NCI-H1930 (cell line): ENCODE measurements at regions not wholly inside any gene's neighbourhood (a gene's known extent, or its start where the extent isn't known, plus 50 kb on each side); places are given as distances from the start of the nearest gene placed in this dataset.

Experiments
- DNase-seq, 2 experiments: peaks; one replicate each; lab custom pipeline; 2025; lab: John Stamatoyannopoulos, UW

GRCh38 chr10:130401860-130402765, 265.9 kb downstream of the GLRX3 start:
- no peak for DNase-seq

- DNase-seq = no peak
Observed at GRCh38 chr10:130403153-130404075, 267.2 kb downstream of the GLRX3 start.

GRCh38 chr10:130404476-130405055, 268.4 kb downstream of the GLRX3 start:
- DNase-seq = no peak

- no peak for DNase-seq
Observed at GRCh38 chr10:130407052-130407451, 270.9 kb downstream of the GLRX3 start.

DNA sequence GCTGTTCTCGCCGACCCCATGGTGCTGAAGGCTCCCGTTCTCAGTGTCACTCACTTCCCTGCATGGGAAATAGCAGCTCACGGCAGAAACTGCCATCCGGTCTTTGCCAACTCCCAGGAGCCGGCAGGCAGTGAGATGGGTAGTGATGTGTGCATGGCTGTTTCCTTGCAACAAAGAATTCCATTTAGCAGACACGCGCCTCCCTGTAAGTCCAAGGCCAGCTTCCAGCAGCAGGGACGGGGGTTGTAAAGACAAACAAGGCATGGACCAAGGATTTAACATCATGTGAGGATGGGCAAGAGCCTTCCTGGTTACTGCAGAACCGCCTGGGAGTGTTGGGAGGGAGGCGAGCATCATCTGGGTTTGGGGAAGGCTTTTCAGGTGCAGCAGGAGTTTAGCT, 273.1 kb downstream of the GLRX3 start:
- DNase-seq = no peak

DNA sequence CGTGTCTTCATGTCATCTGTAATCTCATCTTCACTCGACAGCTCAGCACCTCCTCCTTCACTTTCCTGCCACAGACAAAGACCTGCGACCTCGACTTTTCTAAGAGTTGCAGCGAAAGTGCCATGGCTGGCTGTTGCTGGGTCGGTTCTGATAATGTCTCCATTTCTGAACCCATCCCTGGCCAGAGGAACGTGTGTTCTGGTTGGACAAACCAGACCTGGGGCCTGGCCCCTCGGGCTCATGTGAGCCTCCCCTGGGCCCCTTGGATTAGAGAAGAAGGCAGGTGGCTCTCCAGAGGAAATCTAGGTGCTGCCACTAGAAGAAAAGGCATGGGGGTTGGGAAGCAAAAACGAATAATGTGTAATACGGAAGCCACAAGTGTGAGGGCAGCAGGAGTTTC, 273.7 kb downstream of the GLRX3 start:
- no peak for DNase-seq

- no peak for DNase-seq
Observed at GRCh38 chr10:130411496-130412085, 275.4 kb downstream of the GLRX3 start.

- DNase-seq = no peak
Observed at GRCh38 chr10:130412317-130412716, 276.1 kb downstream of the GLRX3 start.

GRCh38 chr10:130416334-130417150, 280.4 kb downstream of the GLRX3 start:
- no peak for DNase-seq

DNA sequence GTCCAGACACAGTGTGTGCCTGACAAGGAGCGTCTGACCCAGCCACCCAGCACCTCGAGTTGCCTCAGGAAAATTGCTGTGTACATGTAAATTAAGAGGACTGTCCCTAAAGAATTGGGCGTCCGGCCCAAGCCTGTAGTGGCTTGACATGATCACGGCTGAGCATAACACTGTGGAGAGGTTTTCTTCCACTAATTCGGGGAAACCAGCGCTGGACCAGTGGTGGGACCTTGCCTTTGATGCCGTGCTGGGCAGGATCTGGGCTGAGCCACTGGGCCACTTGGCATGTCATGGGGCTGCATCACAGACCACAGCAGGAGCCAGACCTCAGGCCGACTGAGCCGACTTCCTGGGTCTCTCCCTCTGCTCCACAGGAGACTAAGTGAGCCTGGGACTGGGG, 282.5 kb downstream of the GLRX3 start:
- no peak for DNase-seq

DNA sequence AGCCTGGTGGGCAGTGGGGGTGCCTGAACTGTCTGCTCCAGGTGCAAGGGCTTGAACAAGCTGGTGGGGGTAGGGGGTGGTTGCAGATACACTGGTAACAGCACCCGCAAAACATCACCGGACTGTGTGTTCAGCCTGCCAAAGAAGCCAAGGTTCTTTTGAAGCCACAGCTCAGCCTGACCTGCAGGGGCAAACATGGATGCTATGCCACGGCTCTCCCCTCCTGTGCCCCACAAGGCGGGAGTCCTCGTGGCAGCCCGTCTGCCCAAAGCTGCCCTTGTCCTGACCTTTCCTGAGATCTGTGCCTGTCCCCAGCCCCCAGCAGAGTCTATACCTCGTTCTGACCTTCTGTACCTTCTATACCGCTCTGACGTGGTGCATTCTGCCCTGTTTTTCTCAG, 285.7 kb downstream of the GLRX3 start:
- no peak for DNase-seq

DNA sequence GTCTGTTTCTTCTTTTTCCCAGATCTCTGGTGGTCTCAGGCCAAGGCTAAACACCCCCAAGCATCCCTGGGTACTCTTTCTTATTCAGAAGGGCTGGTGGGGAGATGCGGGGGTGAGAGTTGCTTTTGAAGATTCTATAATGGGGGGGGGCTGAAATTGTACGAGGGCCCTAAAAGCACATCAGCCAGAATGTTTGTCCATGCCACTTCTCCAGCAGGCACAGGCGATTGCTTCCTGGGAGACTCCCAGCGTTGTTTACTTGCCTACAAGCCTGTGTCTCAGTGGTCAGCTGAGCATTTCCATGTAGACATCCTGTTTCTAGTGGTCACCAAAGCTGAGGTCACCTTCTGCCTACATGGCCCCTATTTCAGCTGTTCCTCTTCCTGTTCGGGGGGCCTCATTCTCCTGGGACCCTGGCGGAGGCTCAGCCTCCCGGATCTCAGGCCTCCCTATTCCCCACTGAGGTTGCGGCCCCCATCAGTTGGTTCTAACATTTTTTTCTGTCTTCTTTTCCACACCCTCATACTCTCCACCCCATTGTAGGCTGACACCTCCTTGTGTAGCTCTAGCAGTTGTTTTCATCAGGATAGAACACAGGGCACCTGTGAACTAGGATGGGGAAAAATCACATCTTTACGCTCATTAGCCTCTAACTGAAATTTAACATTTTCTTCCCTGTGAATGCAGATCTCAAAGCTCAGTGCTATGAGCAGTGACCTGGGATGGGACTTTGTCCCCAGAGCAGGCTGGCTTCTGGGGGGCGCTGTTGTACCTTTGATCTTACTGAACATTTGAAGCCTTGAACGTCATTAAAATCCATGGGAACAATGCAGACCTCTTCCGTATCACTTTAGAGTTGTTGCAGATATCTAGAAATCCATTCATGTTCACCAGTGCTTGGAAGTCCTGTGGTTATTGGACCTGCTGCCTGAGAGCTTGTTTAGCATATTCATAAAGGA, 286.5 kb downstream of the GLRX3 start:
- no peak for DNase-seq

DNA sequence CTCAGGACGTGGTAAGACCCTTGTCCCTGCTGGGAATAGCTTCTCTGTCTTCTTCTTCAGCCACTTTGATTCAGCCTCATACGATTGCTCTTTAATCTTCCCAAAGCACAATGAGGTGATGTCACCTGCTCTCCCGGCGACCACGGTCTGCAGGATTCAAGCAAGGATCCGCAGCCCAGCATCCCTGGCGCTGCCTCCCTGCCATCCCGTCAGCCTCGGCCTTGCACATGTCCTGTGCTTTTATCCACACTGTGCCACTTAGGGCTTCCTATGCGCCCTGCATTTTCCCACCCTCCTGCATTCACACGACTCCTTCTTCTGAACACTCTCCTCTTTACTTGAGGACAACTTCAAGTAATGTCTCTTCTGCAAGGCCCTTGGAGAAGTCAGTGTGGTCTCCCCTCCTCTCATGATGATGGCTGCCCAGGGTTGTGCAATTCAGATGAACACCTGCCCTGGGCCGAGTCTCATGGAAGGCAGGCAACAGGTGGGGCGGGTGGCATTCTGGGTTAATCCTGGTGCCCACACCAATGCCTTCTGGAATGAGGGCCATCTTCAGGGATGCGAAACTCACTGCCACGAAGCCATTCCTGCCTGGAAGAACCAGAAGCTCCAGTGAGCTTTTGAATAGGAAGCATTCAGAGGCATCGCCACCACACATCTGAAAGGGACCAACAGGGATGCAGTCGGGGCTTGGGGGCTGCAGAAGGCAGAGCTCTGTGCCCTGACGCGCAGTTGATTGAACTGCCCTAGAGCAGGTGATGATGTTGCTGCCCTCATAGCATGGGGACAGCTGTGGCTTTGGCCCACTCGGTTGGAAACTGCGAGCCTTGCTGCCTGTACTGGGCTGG, 287.5 kb downstream of the GLRX3 start:
- DNase-seq = no peak

DNA sequence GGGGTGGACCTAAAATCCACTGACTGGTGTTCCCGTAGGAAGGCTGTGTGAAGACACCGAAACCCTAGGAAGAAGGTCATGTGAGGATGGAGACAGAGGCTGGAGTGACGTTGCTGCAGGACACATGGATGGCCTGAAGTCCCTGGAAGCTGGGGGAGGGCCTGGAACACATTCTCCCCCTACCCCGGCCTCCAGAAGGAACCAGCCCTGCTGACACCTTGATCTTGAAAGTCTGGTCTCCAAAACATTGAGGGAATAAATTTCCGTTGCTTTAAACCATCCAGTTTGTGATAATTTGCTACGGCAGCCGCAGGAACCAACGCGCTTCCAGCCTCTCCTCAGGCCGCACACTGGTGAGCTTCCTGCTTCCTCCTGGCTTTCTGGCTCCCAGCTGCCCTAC, 288.2 kb downstream of the GLRX3 start:
- DNase-seq = no peak

DNA sequence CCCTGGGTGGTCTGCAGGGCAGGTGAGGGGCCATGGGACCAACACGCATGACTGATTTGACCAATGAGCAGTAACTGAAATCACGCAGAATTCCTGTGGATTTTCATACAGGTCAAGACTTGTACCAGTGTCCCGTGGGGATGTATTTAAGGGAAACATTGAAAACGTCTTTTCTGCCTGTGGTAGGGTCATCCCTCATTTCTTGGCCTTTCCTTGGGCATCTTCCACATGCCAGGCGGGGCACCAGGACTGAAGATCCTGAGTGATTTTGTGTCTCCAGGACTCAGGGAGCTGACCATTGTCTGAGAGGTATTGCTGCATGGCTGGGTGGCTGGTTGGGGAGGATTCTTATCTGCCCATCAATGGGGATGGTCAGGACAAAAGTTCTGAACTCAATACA, 289.0 kb downstream of the GLRX3 start:
- no peak for DNase-seq

GRCh38 chr10:130425881-130426435, 289.8 kb downstream of the GLRX3 start:
- no peak for DNase-seq

DNA sequence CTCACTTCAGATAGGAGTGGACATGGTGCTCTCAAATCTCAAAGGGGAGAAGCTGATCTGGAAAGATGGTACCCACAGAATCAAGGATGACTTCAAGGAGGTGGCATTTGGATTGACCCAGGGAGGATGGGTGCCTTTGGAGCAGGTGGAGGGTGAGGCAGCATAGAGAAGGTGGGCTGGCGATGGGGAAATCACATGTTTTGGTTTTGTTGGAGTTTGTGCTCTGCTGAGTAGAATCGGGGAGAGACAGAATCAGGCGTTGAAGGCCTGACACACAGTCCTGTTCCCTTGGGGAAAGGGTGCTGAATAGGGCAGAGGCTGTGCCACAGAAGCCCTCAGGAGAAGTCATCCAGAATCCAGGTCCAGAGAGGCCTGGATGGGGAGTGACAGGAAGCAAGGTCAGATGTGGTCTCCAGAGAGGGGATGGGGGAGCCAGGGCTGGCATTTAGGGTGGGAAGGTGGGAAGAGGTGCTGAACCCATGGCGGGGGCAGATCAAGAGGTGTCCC, 291.1 kb downstream of the GLRX3 start:
- DNase-seq = no peak

- no peak for DNase-seq
Observed at GRCh38 chr10:130428936-130429335, 292.7 kb downstream of the GLRX3 start.

DNA sequence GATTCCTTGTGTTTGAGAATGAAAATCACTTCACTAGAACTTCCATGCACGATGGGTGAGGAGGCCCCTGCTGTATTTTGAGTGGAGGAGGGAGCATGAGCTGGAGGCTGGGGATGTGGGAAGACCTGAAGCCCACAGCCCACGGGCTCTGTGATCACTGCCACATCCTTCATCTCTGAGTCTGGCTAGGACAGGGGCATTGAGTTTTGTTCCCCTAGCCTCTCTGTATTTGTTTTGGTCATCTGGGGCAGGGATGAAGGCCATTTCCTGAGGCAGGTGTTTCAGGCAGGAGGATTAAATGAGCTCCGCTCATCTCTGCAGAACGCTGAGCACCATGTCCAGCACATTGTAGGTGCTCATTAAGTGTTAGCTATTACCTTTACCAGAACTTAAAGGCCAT, 293.6 kb downstream of the GLRX3 start:
- no peak for DNase-seq
